IMR-90 (cell line): ENCODE measurements at regions not wholly inside any gene's neighbourhood (a gene's known extent, or its start where the extent isn't known, plus 50 kb on each side); places are given as distances from the start of the nearest gene placed in this dataset.

ENCODE experiments used
- BHLHE40 ChIP-seq: fragments of 150-350 bp; IDR thresholded peaks from 2 replicates; pipeline ENCODE4 v1.6.1; 2016; ENCODE audit warnings: mild to moderate bottlenecking, low read depth, low read length
- POLR2A ChIP-seq: IDR thresholded peaks from 2 replicates; pipeline ENCODE4 v1.6.1; 2012; ENCODE audit warnings: mild to moderate bottlenecking, low read depth, low read length
- TF ChIP-seq, protein P1 (sequence below): conservative IDR thresholded peaks from 2 replicates; pipeline ENCODE4 v1.5.1; 2012; ENCODE audit warnings: mild to moderate bottlenecking, low read depth, low read length, improper control_type of control experiment

DNA sequence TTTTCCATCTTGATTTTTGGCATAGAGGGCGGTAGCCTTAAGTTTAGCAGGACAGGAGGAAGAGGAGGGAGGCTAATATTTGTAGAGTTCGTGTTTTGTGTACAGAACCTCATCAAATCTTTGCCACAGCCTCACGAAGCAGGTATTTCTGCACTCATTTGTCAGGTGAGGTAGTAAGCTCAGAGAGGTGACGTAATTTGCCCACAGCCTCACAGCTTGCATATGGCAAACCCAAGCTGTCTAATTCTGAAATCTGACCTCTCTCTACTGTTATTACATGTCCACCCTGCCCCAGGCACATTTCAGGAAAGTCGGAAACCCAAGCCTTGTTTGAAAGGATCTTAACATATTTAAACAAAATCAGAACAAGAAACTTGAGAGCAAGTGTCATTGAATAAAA is 91.1 kb upstream of the TPM1 start:
- TF ChIP-seq BHLHE40: no peak
- TF ChIP-seq, protein P1, sequence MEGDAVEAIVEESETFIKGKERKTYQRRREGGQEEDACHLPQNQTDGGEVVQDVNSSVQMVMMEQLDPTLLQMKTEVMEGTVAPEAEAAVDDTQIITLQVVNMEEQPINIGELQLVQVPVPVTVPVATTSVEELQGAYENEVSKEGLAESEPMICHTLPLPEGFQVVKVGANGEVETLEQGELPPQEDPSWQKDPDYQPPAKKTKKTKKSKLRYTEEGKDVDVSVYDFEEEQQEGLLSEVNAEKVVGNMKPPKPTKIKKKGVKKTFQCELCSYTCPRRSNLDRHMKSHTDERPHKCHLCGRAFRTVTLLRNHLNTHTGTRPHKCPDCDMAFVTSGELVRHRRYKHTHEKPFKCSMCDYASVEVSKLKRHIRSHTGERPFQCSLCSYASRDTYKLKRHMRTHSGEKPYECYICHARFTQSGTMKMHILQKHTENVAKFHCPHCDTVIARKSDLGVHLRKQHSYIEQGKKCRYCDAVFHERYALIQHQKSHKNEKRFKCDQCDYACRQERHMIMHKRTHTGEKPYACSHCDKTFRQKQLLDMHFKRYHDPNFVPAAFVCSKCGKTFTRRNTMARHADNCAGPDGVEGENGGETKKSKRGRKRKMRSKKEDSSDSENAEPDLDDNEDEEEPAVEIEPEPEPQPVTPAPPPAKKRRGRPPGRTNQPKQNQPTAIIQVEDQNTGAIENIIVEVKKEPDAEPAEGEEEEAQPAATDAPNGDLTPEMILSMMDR: no peak
- no peak for TF ChIP-seq POLR2A
